ENCODE measurements at regions not wholly inside any gene's neighbourhood (a gene's known extent, or its start where the extent isn't known, plus 50 kb on each side); places are given as distances from the start of the nearest gene placed in this dataset.

DNA sequence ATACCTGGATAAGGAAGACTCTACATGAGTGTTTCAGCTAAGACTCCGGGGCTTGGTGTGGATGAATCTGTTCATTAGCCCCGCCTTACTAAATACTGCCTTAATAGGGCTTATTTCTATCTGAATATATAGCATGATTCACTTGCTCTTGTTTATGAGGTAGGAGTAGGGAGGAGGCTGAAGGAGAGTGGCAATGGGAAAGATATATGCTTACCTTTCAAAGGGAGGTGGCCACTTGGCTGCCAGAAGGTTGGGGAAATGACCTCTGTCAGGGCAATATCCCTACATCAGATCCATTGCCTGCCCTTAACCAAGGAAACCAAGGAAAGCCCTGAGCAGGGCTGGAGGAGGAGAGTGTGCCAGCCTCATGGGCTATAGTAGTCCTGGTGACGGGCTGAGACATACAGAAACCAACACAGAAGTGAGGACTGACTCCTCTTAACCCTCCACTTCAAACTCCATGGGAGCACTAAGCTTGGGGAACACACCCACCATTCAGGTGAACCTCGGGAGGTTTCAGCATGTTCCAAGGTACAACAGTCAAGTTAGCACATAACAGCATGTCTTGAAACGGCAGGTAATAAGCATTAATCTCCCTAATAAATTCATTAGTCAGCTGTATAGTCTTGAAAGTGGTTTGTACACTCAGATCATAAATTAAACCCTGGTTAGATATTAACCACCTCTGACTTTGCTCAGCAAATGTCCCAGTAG lies 80.1 kb downstream of the EOMES start:
- H3K27ac ChIP-seq = no peak overlapping the region
- DNase-seq = no peak
- no peak for TF ChIP-seq CTCF (IDR thresholded peaks at IDR 0.05)
- no peak for TF ChIP-seq EP300 (IDR thresholded peaks at IDR 0.05)
- TF ChIP-seq POLR2A (IDR thresholded peaks at IDR 0.05) = no peak
- no peaks in the 10 kb centered on the region for H3K36me3 ChIP-seq
- H3K4me1 ChIP-seq (ENCODE audit: insufficient read depth) = no peaks in the 10 kb centered on the region
- WGBS, 3 donors = 88 to 91% (median 89%) methylated on average over 5 of the region's 5 CpGs
- intact Hi-C loops (cut with DNase I) = no loop called here
- no peaks in the 10 kb centered on the region for H3K27me3 ChIP-seq
- H3K9me3 ChIP-seq = no peaks in the 10 kb centered on the region
- H3K4me3 ChIP-seq = no peak overlapping the region

- DNase-seq = no peak
- intact Hi-C loops (cut with DNase I) = no loop called here
- Histone ChIP-seq H3K27me3 (no peaks in the 10 kb centered on the region), H3K9me3 (no peaks in the 10 kb centered on the region), H3K27ac (no peak overlapping the region), H3K4me1 (ENCODE audit: insufficient read depth) (no peaks in the 10 kb centered on the region), H3K4me3 (no peak overlapping the region), H3K36me3 (no peaks in the 10 kb centered on the region)
- TF ChIP-seq POLR2A (IDR thresholded peaks at IDR 0.05) = no peak
- TF ChIP-seq EP300 (IDR thresholded peaks at IDR 0.05) = no peak
- no peak for TF ChIP-seq CTCF (IDR thresholded peaks at IDR 0.05)
- WGBS, 3 donors = 87 to 91% (median 88%) methylated on average over 1 of the region's 1 CpG
These were observed 80.8 kb downstream of the EOMES start for GRCh38 chr3:27641271-27641800.

DNA sequence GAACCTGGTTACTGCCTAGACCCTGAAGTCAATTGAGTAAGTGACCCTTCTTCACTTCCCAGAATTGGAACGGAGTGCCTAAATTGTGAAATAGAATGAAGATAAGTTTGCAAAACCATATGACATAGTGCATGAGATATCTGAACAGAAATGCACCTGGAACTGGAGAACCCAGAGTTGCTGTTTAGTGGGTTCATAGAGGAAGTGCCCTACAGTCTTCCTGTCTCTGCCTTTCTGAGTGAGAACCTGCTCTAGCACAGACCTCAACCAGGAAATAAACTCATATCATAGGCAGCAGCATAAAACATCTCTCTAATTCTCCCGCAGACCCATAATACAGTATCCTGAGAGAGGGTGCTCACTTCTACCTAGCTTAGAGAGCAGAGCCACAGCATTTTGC lies 82.9 kb downstream of the EOMES start:
- no peak overlapping the region for H3K4me3 ChIP-seq
- no peak overlapping the region for H3K27ac ChIP-seq
- intact Hi-C loops (cut with DNase I) = no loop called here
- no peaks in the 10 kb centered on the region for H3K36me3 ChIP-seq
- TF ChIP-seq CTCF (IDR thresholded peaks at IDR 0.05) (no peak), POLR2A (IDR thresholded peaks at IDR 0.05) (no peak), EP300 (IDR thresholded peaks at IDR 0.05) (no peak)
- no peaks in the 10 kb centered on the region for H3K27me3 ChIP-seq
- no peaks in the 10 kb centered on the region for H3K9me3 ChIP-seq
- no peaks in the 10 kb centered on the region for H3K4me1 ChIP-seq (ENCODE audit: insufficient read depth)
- WGBS, 3 donors = 80 to 95% (median 91%) methylated on average over 2 of the region's 2 CpGs
- DNase-seq = no peak

DNA sequence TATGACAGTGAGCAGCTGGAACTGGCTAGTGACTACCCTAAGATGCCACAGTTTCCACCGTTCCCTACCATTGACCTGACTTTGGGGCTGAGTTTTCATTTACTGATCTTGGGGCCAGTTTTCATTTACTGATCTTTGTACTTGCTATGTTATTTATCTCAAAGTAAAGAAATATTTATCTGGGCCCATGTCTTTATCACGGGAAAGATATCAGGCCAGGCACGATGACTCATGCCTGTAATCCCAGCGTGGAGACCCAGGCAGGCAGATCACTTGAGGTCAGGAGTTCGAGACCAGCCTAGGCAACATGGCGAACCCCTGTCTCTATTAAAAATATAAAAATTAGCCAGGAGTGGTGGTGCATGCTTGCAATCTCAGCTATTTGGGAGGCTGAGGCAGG lies 83.5 kb downstream of the EOMES start:
- Histone ChIP-seq H3K4me3 (no peak overlapping the region), H3K27ac (no peak overlapping the region), H3K36me3 (no peaks in the 10 kb centered on the region), H3K9me3 (no peaks in the 10 kb centered on the region), H3K27me3 (no peaks in the 10 kb centered on the region), H3K4me1 (ENCODE audit: insufficient read depth) (no peaks in the 10 kb centered on the region)
- 68 to 73% (median 70%) methylated on average over 6 of the region's 6 CpGs for WGBS, 3 donors
- TF ChIP-seq EP300 (IDR thresholded peaks at IDR 0.05) (no peak), POLR2A (IDR thresholded peaks at IDR 0.05) (no peak), CTCF (IDR thresholded peaks at IDR 0.05) (no peak)
- intact Hi-C loops (cut with DNase I) = no loop called here
- no peak for DNase-seq

Measured in ovary (tissue), 7 donors.